Uterus (tissue), 2 donors: ENCODE measurements at regions not wholly inside any gene's neighbourhood (a gene's known extent, or its start where the extent isn't known, plus 50 kb on each side); places are given as distances from the start of the nearest gene placed in this dataset.

Source experiments
- POLR2A ChIP-seq, 2 donors: fragments of 450-650 bp; IDR thresholded peaks; one replicate each; pipeline ENCODE4 v1.6.1; 2016; ENCODE audit warnings: antibody characterized with exemption in 2 of 2, mild to moderate bottlenecking in 1 of 2, moderate library complexity in 1 of 2
- TF ChIP-seq, protein P1 (sequence below), 4 experiments: fragments of 200-600 bp in 2 of 4; fragments of 450-650 bp in 2 of 4; sonication (generic) in 2 of 4; IDR thresholded peaks; one replicate each; pipeline ENCODE4 v1.5.1; 2016 to 2019; ENCODE audit warnings: antibody characterized with exemption in 4 of 4, mild to moderate bottlenecking in 2 of 4, moderate library complexity in 1 of 4

DNA sequence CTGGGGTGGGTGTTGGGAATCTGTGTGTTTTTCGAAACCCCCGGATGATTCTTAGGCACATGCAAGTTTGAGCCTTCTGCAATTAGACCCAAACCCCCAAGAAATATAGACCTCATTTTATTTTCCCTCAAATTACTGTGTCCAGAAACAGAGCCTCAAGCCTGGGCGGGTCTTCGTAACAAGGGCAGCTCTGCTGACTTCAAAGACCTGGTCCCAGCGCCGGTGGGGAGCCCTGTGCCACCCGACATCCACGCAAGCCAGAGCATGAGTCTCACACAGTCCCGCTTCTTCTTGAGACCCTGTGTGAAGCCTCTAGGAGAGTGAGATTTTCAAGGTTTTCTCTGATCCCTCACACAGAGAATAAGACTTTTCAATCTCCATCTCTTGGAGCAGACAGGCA lies 397.3 kb downstream of the RPS6KC1 start:
- TF ChIP-seq, protein P1, sequence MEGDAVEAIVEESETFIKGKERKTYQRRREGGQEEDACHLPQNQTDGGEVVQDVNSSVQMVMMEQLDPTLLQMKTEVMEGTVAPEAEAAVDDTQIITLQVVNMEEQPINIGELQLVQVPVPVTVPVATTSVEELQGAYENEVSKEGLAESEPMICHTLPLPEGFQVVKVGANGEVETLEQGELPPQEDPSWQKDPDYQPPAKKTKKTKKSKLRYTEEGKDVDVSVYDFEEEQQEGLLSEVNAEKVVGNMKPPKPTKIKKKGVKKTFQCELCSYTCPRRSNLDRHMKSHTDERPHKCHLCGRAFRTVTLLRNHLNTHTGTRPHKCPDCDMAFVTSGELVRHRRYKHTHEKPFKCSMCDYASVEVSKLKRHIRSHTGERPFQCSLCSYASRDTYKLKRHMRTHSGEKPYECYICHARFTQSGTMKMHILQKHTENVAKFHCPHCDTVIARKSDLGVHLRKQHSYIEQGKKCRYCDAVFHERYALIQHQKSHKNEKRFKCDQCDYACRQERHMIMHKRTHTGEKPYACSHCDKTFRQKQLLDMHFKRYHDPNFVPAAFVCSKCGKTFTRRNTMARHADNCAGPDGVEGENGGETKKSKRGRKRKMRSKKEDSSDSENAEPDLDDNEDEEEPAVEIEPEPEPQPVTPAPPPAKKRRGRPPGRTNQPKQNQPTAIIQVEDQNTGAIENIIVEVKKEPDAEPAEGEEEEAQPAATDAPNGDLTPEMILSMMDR (IDR thresholded peaks at IDR 0.05): no peak
- TF ChIP-seq POLR2A (IDR thresholded peaks at IDR 0.05): no peak
